ENCODE measurements at regions not wholly inside any gene's neighbourhood (a gene's known extent, or its start where the extent isn't known, plus 50 kb on each side); places are given as distances from the start of the nearest gene placed in this dataset.
A peak's percentile ranks its signal among the peaks of the same experiment; 100 is the strongest.

- DNase-seq (ENCODE audit: low spot score) = no peak
- ChIA-PET CTCF (interaction anchor here (0.8 to 3.3 kb wide), 3 partner anchors 10 to 228 kb away, joined by 3 to 27 read pairs (median 4); no protein-coding TSS in a partner anchor), POLR2A (ENCODE audit: low non-redundant PET) (no interaction called here)
- TF ChIP-seq CTCF (conservative IDR thresholded peaks at IDR 0.05; ENCODE audit: low read depth) = no peak
- H3K27ac ChIP-seq = no peak overlapping the region
Measured at GRCh38 chr2:174690026-174690425, 74.2 kb downstream of the CHRNA1 start.

GRCh38 chr2:174688079-174688478, 76.2 kb downstream of the CHRNA1 start:
- TF ChIP-seq CTCF (conservative IDR thresholded peaks at IDR 0.05; ENCODE audit: low read depth) = peak; percentile 24
- no peak for DNase-seq (ENCODE audit: low spot score)
- ChIA-PET POLR2A (ENCODE audit: low non-redundant PET) (no interaction called here), CTCF (interaction anchor here (0.6 to 3.3 kb wide), 10 partner anchors 9 to 232 kb away, joined by 3 to 27 read pairs (median 4); no protein-coding TSS in a partner anchor)
- no peak overlapping the region for H3K27ac ChIP-seq

GRCh38 chr2:174686430-174686829, 77.8 kb downstream of the CHRNA1 start:
- POLR2A ChIA-PET (ENCODE audit: low non-redundant PET) = no interaction called here
- no peak for TF ChIP-seq CTCF (conservative IDR thresholded peaks at IDR 0.05; ENCODE audit: low read depth)
- H3K27ac ChIP-seq = no peak overlapping the region
- CTCF ChIA-PET = interaction anchor here (0.6 to 1.7 kb wide), 7 partner anchors 10 to 223 kb away, joined by 3 to 5 read pairs (median 3); no protein-coding TSS in a partner anchor
- DNase-seq (ENCODE audit: low spot score) = no peak

GRCh38 chr2:174683392-174683759, 80.9 kb downstream of the CHRNA1 start:
- POLR2A ChIA-PET (ENCODE audit: low non-redundant PET) = no interaction called here
- peak; percentile 16 for DNase-seq (ENCODE audit: low spot score)
- TF ChIP-seq CTCF (conservative IDR thresholded peaks at IDR 0.05; ENCODE audit: low read depth) = peak; percentile 28
- peak overlapping the region; percentile 77 for H3K27ac ChIP-seq
- CTCF ChIA-PET = interaction anchor here (0.8 kb wide), 1 partner anchor 15 kb away, joined by 3 read pairs; no protein-coding TSS in a partner anchor

GRCh38 chr2:174682578-174683391, 81.5 kb downstream of the CHRNA1 start:
- ChIA-PET CTCF (interaction anchor here (0.6 to 1.3 kb wide), 4 partner anchors 10 to 220 kb away, joined by 3 to 4 read pairs (median 4); no protein-coding TSS in a partner anchor), POLR2A (ENCODE audit: low non-redundant PET) (no interaction called here)
- peak overlapping the region; percentile 77 for H3K27ac ChIP-seq
- peak; percentile 50 for DNase-seq (ENCODE audit: low spot score)
- TF ChIP-seq CTCF (conservative IDR thresholded peaks at IDR 0.05; ENCODE audit: low read depth) = no peak

- ChIA-PET CTCF (interaction anchor here (0.6 to 1.3 kb wide), 3 partner anchors 11 to 219 kb away, joined by 3 to 4 read pairs (median 4); no protein-coding TSS in a partner anchor), POLR2A (ENCODE audit: low non-redundant PET) (no interaction called here)
- peak; percentile 12 for DNase-seq (ENCODE audit: low spot score)
- no peak for TF ChIP-seq CTCF (conservative IDR thresholded peaks at IDR 0.05; ENCODE audit: low read depth)
- peak overlapping the region; percentile 77 for H3K27ac ChIP-seq
Measured at GRCh38 chr2:174682007-174682577, 82.2 kb downstream of the CHRNA1 start.
